WTC11 (cell line): ENCODE measurements at regions not wholly inside any gene's neighbourhood (a gene's known extent, or its start where the extent isn't known, plus 50 kb on each side); places are given as distances from the start of the nearest gene placed in this dataset.

Experiments used
- ATF1 ChIP-seq: sonication (generic); formaldehyde crosslinking; IDR thresholded peaks from 2 replicates; pipeline ENCODE4 v1.8.1; 2023; ENCODE audit warnings: mild to moderate bottlenecking, moderate library complexity, missing genetic modification reagents
- IRF2 ChIP-seq: sonication (generic); formaldehyde crosslinking; IDR thresholded peaks from 2 replicates; pipeline ENCODE4 v1.8.0; 2022; ENCODE audit warnings: low read depth, missing genetic modification reagents, borderline replicate concordance
- JUN ChIP-seq: sonication (generic); formaldehyde crosslinking; IDR thresholded peaks from 2 replicates; pipeline ENCODE4 v1.8.0; 2023; ENCODE audit warnings: mild to moderate bottlenecking, missing genetic modification reagents
- MXD4 ChIP-seq: fragments of 250-450 bp; sonication (Bioruptor Pico); IDR thresholded peaks from 2 replicates; pipeline ENCODE4 v1.8.0; 2021; ENCODE audit warnings: mild to moderate bottlenecking, moderate library complexity, borderline replicate concordance
- NR2C2 ChIP-seq: sonication (generic); formaldehyde crosslinking; IDR thresholded peaks from 2 replicates; pipeline ENCODE4 v1.8.0; 2022; ENCODE audit warnings: mild to moderate bottlenecking, missing genetic modification reagents
- SOX15 ChIP-seq: fragments of 250-450 bp; sonication (Bioruptor Pico); IDR thresholded peaks from 2 replicates; pipeline ENCODE4 v1.9.0; 2021; ENCODE audit warnings: mild to moderate bottlenecking
- ZNF232 ChIP-seq: sonication (generic); formaldehyde crosslinking; IDR thresholded peaks from 2 replicates; pipeline ENCODE4 v1.8.0; 2022; ENCODE audit warnings: mild to moderate bottlenecking, missing genetic modification reagents
- TF ChIP-seq, protein P1 (sequence below): sonication (generic); formaldehyde crosslinking; IDR thresholded peaks from 2 replicates; pipeline ENCODE4 v1.8.0; 2022; ENCODE audit warnings: mild to moderate bottlenecking, missing genetic modification reagents
- TF ChIP-seq, protein P2 (sequence below): fragments of 200-600 bp; IDR thresholded peaks from 2 replicates; pipeline ENCODE4 v1.8.0; 2022; ENCODE audit warnings: antibody characterized with exemption
- TF ChIP-seq, protein P3 (sequence below): sonication (generic); formaldehyde crosslinking; IDR thresholded peaks from 2 replicates; pipeline ENCODE4 v1.8.1; 2022; ENCODE audit warnings: mild to moderate bottlenecking, moderate library complexity, missing genetic modification reagents
- TF ChIP-seq, protein P4 (sequence below): sonication (generic); formaldehyde crosslinking; IDR thresholded peaks from 2 replicates; pipeline ENCODE4 v1.8.0; 2022; ENCODE audit warnings: mild to moderate bottlenecking, missing genetic modification reagents
- TF ChIP-seq, protein P5 (sequence below): sonication (generic); formaldehyde crosslinking; IDR thresholded peaks from 2 replicates; pipeline ENCODE4 v1.8.0; 2023; ENCODE audit warnings: missing genetic modification reagents

DNA sequence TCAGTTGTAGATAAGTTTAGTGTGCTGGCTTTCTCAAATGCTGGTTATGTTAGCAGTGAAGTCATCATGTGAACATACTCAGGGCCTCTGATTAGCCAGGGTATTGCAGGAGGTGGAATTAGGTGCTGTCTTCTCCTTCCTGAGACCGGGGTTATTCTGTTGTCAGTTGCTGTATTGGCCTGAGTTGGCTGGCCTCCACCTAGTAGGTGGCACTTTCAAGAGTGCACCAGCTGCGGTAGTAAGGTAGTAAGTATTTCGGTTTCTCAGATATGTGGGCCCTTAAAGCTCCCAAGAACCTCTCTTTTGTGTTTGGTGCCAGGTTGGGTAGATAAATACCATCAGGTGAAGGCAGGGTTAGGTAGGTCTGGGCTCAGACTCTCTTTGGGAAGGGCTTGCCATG lies 1430.5 kb upstream of the CELF4 start:
- TF ChIP-seq, protein P1, sequence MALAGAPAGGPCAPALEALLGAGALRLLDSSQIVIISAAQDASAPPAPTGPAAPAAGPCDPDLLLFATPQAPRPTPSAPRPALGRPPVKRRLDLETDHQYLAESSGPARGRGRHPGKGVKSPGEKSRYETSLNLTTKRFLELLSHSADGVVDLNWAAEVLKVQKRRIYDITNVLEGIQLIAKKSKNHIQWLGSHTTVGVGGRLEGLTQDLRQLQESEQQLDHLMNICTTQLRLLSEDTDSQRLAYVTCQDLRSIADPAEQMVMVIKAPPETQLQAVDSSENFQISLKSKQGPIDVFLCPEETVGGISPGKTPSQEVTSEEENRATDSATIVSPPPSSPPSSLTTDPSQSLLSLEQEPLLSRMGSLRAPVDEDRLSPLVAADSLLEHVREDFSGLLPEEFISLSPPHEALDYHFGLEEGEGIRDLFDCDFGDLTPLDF (CRISPR knock-in tag), result no peak
- no peak for TF ChIP-seq ATF1 (CRISPR knock-in tag)
- TF ChIP-seq, protein P2, sequence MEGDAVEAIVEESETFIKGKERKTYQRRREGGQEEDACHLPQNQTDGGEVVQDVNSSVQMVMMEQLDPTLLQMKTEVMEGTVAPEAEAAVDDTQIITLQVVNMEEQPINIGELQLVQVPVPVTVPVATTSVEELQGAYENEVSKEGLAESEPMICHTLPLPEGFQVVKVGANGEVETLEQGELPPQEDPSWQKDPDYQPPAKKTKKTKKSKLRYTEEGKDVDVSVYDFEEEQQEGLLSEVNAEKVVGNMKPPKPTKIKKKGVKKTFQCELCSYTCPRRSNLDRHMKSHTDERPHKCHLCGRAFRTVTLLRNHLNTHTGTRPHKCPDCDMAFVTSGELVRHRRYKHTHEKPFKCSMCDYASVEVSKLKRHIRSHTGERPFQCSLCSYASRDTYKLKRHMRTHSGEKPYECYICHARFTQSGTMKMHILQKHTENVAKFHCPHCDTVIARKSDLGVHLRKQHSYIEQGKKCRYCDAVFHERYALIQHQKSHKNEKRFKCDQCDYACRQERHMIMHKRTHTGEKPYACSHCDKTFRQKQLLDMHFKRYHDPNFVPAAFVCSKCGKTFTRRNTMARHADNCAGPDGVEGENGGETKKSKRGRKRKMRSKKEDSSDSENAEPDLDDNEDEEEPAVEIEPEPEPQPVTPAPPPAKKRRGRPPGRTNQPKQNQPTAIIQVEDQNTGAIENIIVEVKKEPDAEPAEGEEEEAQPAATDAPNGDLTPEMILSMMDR, result no peak
- no peak for TF ChIP-seq NR2C2
- TF ChIP-seq SOX15 (CRISPR knock-in tag), result no peak
- no peak for TF ChIP-seq ZNF232 (CRISPR knock-in tag)
- no peak for TF ChIP-seq IRF2 (CRISPR knock-in tag)
- no peak for TF ChIP-seq JUN (CRISPR knock-in tag)
- TF ChIP-seq, protein P3, sequence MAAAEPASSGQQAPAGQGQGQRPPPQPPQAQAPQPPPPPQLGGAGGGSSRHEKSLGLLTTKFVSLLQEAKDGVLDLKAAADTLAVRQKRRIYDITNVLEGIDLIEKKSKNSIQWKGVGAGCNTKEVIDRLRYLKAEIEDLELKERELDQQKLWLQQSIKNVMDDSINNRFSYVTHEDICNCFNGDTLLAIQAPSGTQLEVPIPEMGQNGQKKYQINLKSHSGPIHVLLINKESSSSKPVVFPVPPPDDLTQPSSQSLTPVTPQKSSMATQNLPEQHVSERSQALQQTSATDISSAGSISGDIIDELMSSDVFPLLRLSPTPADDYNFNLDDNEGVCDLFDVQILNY (CRISPR knock-in tag), result no peak
- TF ChIP-seq, protein P4, sequence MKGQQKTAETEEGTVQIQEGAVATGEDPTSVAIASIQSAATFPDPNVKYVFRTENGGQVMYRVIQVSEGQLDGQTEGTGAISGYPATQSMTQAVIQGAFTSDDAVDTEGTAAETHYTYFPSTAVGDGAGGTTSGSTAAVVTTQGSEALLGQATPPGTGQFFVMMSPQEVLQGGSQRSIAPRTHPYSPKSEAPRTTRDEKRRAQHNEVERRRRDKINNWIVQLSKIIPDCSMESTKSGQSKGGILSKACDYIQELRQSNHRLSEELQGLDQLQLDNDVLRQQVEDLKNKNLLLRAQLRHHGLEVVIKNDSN (CRISPR knock-in tag), result no peak
- TF ChIP-seq, protein P5, sequence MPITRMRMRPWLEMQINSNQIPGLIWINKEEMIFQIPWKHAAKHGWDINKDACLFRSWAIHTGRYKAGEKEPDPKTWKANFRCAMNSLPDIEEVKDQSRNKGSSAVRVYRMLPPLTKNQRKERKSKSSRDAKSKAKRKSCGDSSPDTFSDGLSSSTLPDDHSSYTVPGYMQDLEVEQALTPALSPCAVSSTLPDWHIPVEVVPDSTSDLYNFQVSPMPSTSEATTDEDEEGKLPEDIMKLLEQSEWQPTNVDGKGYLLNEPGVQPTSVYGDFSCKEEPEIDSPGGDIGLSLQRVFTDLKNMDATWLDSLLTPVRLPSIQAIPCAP, result no peak
- no peak for TF ChIP-seq MXD4 (CRISPR knock-in tag)
